Endodermal cell (in vitro differentiated cells): ENCODE measurements at regions not wholly inside any gene's neighbourhood (a gene's known extent, or its start where the extent isn't known, plus 50 kb on each side); places are given as distances from the start of the nearest gene placed in this dataset.
"Not testable (repeated sequence)": the region's sequence is repeated elsewhere in the genome, so short reads cannot be mapped to it uniquely, and the experiment has no call there.

Source experiments
- DNase-seq: peaks from one replicate; pipeline ENCODE4 v3.0.0-alpha.2; 2017
- H3K27ac ChIP-seq: 2 replicates; pipeline ENCODE4 v1.5.1; 2013; ENCODE audit warnings: mild to moderate bottlenecking, low read depth, low read length, moderate library complexity
- H3K27me3 ChIP-seq: 2 replicates; pipeline ENCODE4 v1.6.1; 2013; ENCODE audit warnings: mild to moderate bottlenecking, low read length, moderate library complexity; ENCODE audit not compliant: insufficient read depth, control insufficient read depth, poor library complexity, severe bottlenecking
- H3K36me3 ChIP-seq: 2 replicates; pipeline ENCODE4 v1.7.0; 2013; ENCODE audit warnings: mild to moderate bottlenecking, low read length, moderate library complexity; ENCODE audit not compliant: control insufficient read depth, insufficient read depth
- H3K4me1 ChIP-seq: one replicate; pipeline ENCODE4 v1.7.0; 2013; ENCODE audit warnings: low read length; ENCODE audit not compliant: control insufficient read depth, insufficient read depth
- H3K4me3 ChIP-seq: 2 replicates; pipeline ENCODE4 v1.5.1; 2013; ENCODE audit warnings: mild to moderate bottlenecking, low read length, moderate library complexity
- H3K9ac ChIP-seq: 2 replicates; pipeline ENCODE4 v1.6.1; 2013; ENCODE audit warnings: mild to moderate bottlenecking, low read length, moderate library complexity; ENCODE audit not compliant: poor library complexity, severe bottlenecking; ENCODE audit errors: extremely low read depth
- H3K9me3 ChIP-seq: 2 replicates; pipeline ENCODE4 v1.6.1; 2013; ENCODE audit warnings: mild to moderate bottlenecking, low read length, moderate library complexity; ENCODE audit not compliant: control insufficient read depth
- H3K27ac Mint-ChIP-seq: 2 replicates; pipeline ENCODE4 v1.8.0; 2020; ENCODE audit warnings: mixed read lengths
- H3K27me3 Mint-ChIP-seq: 2 replicates; pipeline ENCODE4 v1.8.0; 2021; ENCODE audit warnings: mild to moderate bottlenecking, mixed read lengths; ENCODE audit not compliant: insufficient read depth
- H3K36me3 Mint-ChIP-seq: 2 replicates; pipeline ENCODE4 v1.8.0; 2020; ENCODE audit warnings: low read depth, mixed read lengths
- H3K4me1 Mint-ChIP-seq: 2 replicates; pipeline ENCODE4 v1.8.0; 2020; ENCODE audit warnings: mixed read lengths
- H3K4me3 Mint-ChIP-seq: 2 replicates; pipeline ENCODE4 v1.8.0; 2020; ENCODE audit warnings: mild to moderate bottlenecking, moderate library complexity, mixed read lengths
- H3K9me3 Mint-ChIP-seq: 2 replicates; pipeline ENCODE4 v1.8.0; 2020; ENCODE audit warnings: mild to moderate bottlenecking, mixed read lengths
- WGBS, 2 experiments: methylation state at CpG; one replicate each; pipeline versions ENCODE4 v1.1.5 to v1.1.7; 2013; ENCODE audit warnings: missing lambda C conversion rate in 2 of 2, mixed read lengths in 1 of 2; ENCODE audit not compliant: insufficient coverage in 1 of 2, insufficient read length in 1 of 2; 5-methylcytosine and 5-hydroxymethylcytosine counted together
- TF ChIP-seq, protein P1 (sequence below): fragments of 200-600 bp; sonication (generic); conservative IDR thresholded peaks from 2 replicates; pipeline ENCODE4 v1.5.0; 2021; ENCODE audit warnings: antibody characterized with exemption, mild to moderate bottlenecking

DNA sequence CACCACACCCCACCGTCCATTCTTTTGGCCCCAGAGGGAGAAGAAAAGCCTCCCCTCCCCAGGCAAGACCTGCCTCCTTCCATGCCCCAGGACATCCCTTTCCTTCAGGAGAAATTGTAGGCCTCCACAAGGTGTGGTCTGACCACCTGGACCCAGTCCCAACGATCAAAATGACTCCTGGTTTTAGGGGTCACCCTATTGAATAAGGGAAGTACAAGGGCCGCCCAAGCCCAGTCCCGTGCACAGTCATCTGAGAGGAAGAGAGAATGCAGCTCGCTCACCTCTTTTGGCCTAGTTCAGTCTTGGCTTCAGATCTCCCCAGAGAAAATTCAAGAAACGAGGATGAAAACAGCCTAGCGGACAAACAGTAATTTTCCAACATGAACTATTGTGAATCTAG, 249.1 kb downstream of the UACA start:
- H3K9me3 ChIP-seq = peaks cover 28% of the 10 kb centered on the region
- Mint-ChIP-seq H3K36me3 (no peaks in the 10 kb centered on the region), H3K9me3 (peaks cover 28% of the 10 kb centered on the region), H3K4me1 (peaks cover 14% of the 10 kb centered on the region), H3K4me3 (no peak overlapping the region), H3K27ac (no peak overlapping the region), H3K27me3 (peaks cover 2% of the 10 kb centered on the region)
- 94 to 100% methylated on average over 2 to 7 of the region's 7 CpGs for WGBS, 2 experiments
- TF ChIP-seq, protein P1, sequence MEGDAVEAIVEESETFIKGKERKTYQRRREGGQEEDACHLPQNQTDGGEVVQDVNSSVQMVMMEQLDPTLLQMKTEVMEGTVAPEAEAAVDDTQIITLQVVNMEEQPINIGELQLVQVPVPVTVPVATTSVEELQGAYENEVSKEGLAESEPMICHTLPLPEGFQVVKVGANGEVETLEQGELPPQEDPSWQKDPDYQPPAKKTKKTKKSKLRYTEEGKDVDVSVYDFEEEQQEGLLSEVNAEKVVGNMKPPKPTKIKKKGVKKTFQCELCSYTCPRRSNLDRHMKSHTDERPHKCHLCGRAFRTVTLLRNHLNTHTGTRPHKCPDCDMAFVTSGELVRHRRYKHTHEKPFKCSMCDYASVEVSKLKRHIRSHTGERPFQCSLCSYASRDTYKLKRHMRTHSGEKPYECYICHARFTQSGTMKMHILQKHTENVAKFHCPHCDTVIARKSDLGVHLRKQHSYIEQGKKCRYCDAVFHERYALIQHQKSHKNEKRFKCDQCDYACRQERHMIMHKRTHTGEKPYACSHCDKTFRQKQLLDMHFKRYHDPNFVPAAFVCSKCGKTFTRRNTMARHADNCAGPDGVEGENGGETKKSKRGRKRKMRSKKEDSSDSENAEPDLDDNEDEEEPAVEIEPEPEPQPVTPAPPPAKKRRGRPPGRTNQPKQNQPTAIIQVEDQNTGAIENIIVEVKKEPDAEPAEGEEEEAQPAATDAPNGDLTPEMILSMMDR = no peak
- H3K27me3 ChIP-seq = no peaks in the 10 kb centered on the region
- H3K27ac ChIP-seq = no peak overlapping the region
- H3K36me3 ChIP-seq = no peaks in the 10 kb centered on the region
- H3K4me3 ChIP-seq = no peak overlapping the region
- no peak overlapping the region for H3K9ac ChIP-seq
- DNase-seq = no peak
- H3K4me1 ChIP-seq = peaks cover 5% of the 10 kb centered on the region

DNA sequence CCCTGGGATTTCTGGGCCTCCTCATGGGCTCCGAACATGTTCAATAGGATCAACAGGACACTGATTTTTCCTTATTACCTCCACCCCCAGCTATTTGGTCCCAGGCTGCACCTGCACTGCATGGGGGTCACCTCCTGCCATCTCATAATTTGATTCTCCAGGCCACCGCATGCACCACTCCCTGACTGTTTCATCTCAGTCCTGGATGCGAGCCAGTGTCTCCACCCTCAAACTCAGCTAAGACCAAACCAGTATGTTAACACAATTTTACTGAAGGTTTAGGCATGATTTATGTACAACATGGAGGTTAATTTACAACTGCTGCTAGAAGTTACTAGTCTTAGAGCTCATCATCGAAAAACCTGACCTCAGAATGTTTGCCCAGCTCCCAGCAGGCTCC, 249.5 kb downstream of the UACA start:
- Mint-ChIP-seq H3K27ac (no peak overlapping the region), H3K4me3 (no peak overlapping the region), H3K4me1 (peaks cover 16% of the 10 kb centered on the region)

DNA sequence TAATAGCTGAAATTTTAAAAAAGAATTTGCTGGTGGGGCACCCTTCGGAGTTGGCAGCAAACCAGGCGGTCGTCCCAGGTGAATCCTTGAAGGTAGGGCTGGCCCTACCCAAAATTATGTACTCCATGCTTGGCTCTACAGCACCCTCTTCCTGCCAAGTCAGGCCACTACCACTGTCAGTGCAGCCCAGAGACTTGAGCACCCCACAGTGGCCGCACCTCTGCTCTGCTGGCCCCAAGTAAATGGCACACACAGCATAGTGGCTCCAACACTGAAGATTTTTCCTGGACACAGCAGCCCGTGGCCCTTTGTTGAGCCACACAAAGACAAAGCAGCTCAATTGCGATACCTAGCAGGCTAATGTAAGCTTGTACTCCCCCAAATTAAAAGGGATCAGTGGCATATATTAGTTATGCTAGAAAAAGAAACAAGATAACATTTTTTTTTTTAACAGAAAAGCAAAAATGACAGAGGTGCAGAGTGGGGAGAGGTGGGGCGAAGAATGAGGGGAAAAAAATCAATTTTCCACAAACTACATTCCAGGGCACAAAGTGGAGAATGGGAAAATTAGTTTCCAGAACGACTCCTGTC, 250.5 kb downstream of the UACA start:
- no peaks in the 10 kb centered on the region for H3K27me3 ChIP-seq
- H3K9me3 ChIP-seq = peaks cover 31% of the 10 kb centered on the region
- peak; percentile 93 for DNase-seq
- no peak overlapping the region for H3K27ac ChIP-seq
- H3K4me1 ChIP-seq = peaks cover 5% of the 10 kb centered on the region
- Mint-ChIP-seq H3K27ac (no peak overlapping the region), H3K9me3 (peaks cover 30% of the 10 kb centered on the region), H3K27me3 (peaks cover 2% of the 10 kb centered on the region), H3K36me3 (no peaks in the 10 kb centered on the region), H3K4me1 (peaks cover 20% of the 10 kb centered on the region), H3K4me3 (no peak overlapping the region)
- H3K9ac ChIP-seq = no peak overlapping the region
- 73 to 75% methylated on average over 5 to 7 of the region's 8 CpGs for WGBS, 2 experiments
- H3K36me3 ChIP-seq = no peaks in the 10 kb centered on the region
- TF ChIP-seq, protein P1 = peak; percentile 96
- no peak overlapping the region for H3K4me3 ChIP-seq

More for the DNA sequence above, 249.5 kb downstream of the UACA start:
- no peak overlapping the region for H3K4me3 ChIP-seq
- Mint-ChIP-seq H3K27me3 (peaks cover 2% of the 10 kb centered on the region), H3K9me3 (peaks cover 30% of the 10 kb centered on the region), H3K36me3 (no peaks in the 10 kb centered on the region)
- 78 to 91% methylated on average over 2 to 4 of the region's 4 CpGs for WGBS, 2 experiments
- no peak overlapping the region for H3K9ac ChIP-seq
- H3K9me3 ChIP-seq = peaks cover 31% of the 10 kb centered on the region
- no peaks in the 10 kb centered on the region for H3K36me3 ChIP-seq
- H3K27me3 ChIP-seq = no peaks in the 10 kb centered on the region
- H3K27ac ChIP-seq = no peak overlapping the region
- TF ChIP-seq, protein P1 = no peak
- H3K4me1 ChIP-seq = peaks cover 5% of the 10 kb centered on the region
- no peak for DNase-seq

DNA sequence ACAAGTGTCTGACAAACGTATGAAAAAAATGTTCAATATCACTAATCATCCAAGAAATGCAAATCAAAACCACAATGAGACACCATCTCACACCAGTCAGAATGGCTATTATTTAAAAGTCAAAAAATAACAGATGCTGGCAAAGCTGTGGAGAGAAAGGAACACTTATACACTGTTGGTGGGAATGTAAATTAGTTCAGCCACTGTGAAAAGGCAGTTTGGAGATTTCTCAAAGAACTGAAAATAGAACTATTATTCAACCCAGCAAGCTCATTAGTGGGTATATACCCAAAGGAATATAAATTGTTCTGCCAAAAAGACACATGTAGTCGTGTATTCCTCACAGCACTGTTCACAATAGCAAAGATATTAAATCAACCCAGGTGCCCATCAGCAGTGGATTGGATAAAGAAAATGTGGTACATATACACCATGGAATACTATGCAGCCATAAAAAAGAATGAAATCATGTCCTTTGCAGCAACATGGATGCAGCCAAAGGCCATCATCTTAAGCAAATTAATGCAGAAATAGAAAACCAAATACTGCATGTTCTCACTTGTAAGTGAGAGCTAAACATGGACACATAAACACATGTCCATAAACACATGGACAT, 251.3 kb downstream of the UACA start:
- H3K4me1 ChIP-seq, H3K9ac ChIP-seq, H3K27ac ChIP-seq, H3K4me3 Mint-ChIP-seq, H3K27ac Mint-ChIP-seq, H3K36me3 Mint-ChIP-seq, H3K36me3 ChIP-seq, DNase-seq, H3K27me3 Mint-ChIP-seq, H3K27me3 ChIP-seq, H3K4me3 ChIP-seq: not testable (repeated sequence)
- peaks cover 30% of the 10 kb centered on the region for H3K9me3 Mint-ChIP-seq
- WGBS, 2 experiments = 89% methylated on average over 2 of the region's 2 CpGs; no CpG with 5 or more reads in 1 of the 2 experiments
- peaks cover 34% of the 10 kb centered on the region for H3K9me3 ChIP-seq
- H3K4me1 Mint-ChIP-seq = peaks cover 12% of the 10 kb centered on the region
